HG03066 (cell line): ENCODE measurements at regions not wholly inside any gene's neighbourhood (a gene's known extent, or its start where the extent isn't known, plus 50 kb on each side); places are given as distances from the start of the nearest gene placed in this dataset.
"Not testable (repeated sequence)": the region's sequence is repeated elsewhere in the genome, so short reads cannot be mapped to it uniquely, and the experiment has no call there.

Experiments
- ATAC-seq: cut with Tn5 transposase; IDR thresholded peaks from one replicate; pipeline ENCODE4 v1.9.1; 2021; ENCODE audit warnings: low read depth; ENCODE audit not compliant: unreplicated experiment

DNA sequence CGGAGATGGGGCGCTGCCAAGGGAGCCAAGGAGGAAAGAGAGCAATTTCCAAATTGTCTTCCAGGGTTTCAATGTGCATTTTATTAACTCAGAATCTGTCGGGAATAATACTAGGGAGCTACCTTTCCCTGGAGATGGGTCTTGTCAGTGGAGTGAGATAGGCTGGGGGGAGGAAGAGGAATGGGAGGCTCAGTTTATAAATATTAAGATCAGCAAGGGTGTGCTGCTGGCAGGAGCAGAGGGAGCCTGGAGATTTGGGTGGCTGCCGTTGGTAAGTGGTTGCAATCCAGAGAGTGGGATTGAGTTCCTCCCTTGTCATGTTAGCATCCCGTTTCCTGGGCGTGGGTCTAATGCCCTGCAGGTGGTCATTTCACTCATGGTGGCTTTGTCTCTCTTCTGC is 89.9 kb upstream of the ZNG1F start:
- ATAC-seq, result not testable (repeated sequence)

DNA sequence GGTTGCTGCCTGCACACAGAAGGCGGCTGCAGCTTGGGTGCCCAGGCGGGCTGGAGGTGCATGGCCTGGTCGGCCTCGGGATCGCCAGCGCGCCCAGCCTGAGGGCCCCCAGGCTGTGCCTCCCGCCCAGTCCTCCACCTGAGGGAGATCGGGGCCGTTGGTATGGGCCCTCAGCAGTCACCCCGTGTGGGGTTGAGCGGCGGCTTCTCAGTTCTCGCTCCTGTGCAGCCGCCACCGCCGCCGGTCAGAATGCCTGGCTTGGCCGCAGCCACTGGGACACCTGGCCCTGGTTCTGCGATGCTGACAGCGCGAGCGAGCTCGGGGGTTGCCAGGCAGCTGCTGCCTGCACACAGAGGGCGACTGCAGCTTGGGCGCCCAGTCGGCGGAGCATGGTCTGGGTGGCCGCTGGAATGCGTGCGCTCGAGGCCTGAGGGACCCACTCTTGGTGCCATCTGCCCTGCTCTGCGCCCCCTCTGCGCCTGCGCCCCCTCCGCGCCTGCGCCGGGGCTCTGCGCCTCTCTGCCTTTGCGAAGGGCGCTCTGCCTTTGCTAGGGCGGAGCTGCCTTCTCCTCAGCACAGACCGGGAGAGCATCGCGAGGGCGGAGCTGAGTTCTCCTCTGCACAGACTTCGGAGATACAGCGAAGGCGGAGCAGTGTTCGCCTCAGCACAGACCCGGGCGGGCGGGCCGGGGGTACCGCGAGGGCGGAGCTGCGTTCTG is 84.6 kb upstream of the ZNG1F start:
- peak; percentile 100 for ATAC-seq

DNA sequence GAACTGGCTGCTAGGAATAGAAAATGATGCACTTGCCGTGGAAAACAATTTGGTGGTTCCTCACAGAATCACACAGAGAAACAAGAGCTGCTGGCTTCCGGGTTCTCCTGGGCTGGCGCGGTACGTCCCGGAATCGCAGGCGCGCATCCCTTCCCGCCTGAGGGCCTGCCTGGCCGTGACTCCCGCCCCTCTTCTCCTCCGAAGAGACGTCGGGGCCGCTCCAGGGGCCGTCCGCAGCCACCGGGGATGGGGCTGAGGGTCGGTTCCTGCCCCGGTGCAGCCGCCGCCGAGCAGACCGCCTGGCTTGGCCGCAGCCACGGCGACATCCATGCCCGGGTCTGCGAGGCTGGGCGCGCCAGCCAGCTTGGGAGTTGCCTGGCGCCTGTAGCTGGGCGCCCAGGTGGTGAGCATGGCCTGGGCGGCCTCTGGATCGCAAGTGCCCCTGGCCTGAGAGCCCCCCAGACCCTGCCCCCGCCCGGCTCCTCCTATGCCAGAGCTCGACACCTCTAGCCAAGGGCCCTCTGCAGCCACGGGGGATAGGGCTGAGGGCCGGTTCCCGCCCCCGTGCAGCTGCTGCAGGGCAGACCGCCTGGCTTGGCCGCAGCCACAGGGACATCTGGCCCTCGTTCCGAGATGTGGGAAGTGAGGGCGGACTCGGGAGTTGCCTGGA is 83.9 kb upstream of the ZNG1F start:
- ATAC-seq, result peak; percentile 27

DNA sequence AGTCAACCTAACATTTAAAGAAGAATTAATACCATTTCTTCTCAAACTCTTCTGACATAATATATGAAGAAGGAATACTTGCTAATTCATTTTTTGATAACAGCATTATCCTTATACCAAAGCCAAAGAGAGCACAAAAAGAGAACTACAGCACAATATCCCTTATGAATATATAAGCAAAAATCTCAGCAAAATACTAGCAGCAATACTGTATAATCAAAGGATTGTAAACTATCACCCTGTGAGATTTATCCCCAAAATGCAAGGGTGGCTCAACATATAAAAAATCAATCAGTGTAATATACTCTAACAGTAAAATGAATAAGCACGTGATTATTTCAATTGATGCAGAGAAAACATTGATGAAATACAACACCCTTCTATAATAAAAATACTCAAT is 81.9 kb upstream of the ZNG1F start:
- not testable (repeated sequence) for ATAC-seq

DNA sequence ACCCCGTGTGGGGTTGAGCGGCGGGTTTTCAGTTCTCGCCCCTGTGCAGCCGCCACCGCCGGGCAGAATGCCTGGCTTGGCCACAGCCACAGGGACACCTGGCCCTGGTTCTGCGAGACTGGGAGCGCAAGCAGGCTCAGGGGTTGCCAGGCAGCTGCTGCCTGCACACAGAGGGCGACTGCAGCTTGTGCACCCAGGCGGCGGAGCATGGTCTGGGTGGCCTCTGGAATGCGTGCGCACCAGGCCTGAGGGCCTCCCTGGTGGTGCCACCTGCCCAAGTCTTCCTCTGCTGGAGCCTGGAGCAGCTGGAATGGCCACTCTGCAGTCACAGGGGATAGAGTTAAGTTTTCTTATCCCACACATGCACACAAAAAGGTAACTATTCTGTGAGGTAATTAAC is 80.4 kb upstream of the ZNG1F start:
- ATAC-seq, result not testable (repeated sequence)

DNA sequence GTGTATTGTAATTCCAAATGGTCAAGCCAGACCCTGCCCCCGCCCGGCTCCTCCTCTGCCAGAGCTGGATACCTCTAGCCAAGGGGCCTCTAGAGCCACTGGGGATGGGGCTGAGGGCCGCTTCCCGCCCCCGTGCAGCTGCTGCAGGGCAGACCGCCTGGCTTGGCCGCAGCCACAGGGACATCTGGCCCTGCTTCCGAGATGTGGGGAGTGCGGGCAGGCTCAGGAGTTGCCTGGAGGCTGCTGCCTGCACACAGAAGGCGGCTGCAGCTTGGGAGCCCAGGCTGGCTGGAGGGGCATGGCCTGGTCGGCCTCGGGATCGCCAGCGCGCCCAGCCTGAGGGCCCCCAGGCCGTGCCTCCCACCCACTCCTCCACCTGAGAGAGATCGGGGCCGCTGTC is 79.9 kb upstream of the ZNG1F start:
- not testable (repeated sequence) for ATAC-seq

DNA sequence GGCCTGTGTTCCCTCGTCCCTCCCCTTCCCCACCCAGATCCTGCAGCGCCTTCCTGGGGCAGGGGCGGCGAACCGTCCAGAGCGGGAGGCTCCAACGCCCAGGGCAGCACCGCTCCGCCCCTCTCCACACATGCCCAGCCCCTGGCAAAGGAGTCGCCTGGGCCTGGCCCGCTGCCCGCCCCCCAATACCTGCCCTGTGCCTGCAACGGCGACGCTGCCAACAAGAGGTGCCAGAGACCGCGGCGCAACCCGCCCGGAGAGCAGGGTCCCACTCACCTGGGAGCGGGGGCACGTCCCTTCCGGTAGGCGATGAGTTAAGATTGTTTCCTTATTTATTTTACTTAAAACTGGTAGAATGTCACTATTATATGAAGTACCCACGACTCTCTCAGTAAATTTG is 77.5 kb upstream of the ZNG1F start:
- not testable (repeated sequence) for ATAC-seq

DNA sequence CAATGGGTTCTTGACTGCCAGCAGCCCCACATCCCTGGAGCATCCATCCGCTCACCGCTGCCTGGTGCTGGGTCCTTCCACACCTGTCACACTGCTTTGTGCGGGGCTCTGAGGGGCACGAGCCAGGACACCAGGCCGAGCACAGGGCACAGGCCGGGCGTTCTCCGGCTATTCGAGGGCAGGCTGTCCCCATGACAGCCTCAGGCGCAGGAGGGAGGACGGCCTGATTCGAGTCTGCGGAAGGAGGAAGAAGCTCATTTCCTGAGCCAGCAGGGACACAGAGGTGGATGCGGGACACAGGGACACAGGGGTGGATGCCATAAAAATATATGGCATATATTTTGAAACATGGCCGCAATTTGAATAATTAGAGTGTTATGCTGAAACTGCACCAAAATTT is 76.9 kb upstream of the ZNG1F start:
- not testable (repeated sequence) for ATAC-seq

DNA sequence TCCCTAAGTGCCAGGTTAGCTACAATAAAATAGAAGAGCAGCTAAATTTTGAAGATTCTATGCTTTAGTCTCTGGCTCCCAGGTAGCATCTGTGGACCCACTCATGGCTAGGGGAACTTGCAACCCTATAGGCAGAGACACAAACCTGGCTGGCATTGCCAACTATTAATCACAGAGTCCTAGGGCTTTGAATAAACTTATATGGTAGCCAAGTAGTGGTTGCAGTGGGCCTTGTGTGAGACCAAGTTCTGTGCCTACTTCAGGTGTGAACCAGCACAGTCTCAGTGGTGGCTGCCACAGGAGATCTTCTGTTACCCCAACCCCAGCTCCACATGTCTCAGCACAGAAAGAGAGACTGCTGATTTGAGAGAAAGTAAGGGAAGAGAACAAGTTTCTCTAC is 62.9 kb upstream of the ZNG1F start:
- not testable (repeated sequence) for ATAC-seq

DNA sequence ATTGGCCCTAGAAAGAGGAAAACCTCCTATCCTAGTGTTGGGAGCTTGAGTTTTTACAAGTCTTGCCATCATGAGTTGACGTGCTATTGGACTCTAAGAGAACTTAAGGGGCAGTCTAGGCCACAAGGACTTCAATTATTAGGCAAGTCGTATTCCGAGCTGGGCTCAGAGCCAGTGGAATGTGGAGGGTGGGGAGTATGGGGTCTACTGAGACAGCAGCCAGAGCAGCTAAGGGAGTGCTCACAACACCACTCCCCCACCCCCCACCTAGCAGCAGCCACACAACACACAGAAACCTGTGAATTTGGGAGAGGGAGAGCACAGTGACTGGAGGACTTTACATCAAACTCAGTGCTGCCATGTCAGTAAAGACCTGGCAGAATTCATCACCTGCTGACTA is 62.0 kb upstream of the ZNG1F start:
- ATAC-seq, result not testable (repeated sequence)

DNA sequence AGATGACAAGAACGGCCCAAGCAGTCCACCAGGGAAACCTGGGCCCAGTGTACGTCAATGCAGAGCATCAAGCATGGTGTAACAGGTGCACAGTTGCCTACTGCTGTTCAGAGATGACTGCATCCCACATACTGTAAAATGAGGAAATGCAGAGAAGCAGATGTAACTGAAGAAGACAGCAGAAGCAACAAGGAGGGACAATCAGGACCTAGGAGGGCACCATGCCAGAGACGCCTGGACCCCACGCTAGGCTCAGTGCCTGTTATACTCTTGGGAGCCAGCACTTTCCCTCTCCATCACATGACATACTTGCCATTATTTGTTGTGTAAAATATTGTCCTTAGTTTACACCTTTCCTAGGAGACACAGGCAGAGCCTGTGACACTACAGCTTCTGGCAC is 57.6 kb upstream of the ZNG1F start:
- not testable (repeated sequence) for ATAC-seq
